ENCODE measurements at regions not wholly inside any gene's neighbourhood (a gene's known extent, or its start where the extent isn't known, plus 50 kb on each side); places are given as distances from the start of the nearest gene placed in this dataset.

- no peak for ATAC-seq (ENCODE audit: insufficient number of reproducible peaks, low FRiP score, low read depth)
- no peak for TF ChIP-seq CTCF (IDR thresholded peaks at IDR 0.05)
Observed at GRCh38 chr6:151185148-151185547, 54.6 kb upstream of the AKAP12 start.

GRCh38 chr6:151186306-151186705 is 53.5 kb upstream of the AKAP12 start:
- Histone ChIP-seq H3K4me1 (ENCODE audit: control insufficient read depth in 1 of 2, low read depth in 2 of 2) (no peaks in the 10 kb centered on the region), H3K27me3 (replicated peaks; ENCODE audit: insufficient read depth) (no peaks in the 10 kb centered on the region), H3K9me3 (no peaks in the 10 kb centered on the region), H3K4me3 (no peak overlapping the region), H3K36me3 (no peaks in the 10 kb centered on the region), H3K27ac (no peak overlapping the region)
- ATAC-seq (ENCODE audit: insufficient number of reproducible peaks, low FRiP score, low read depth) = no peak
- no peak for DNase-seq (ENCODE audit: low spot score)
- TF ChIP-seq CTCF (IDR thresholded peaks at IDR 0.05) = no peak

More at GRCh38 chr6:151185148-151185547, 54.6 kb upstream of the AKAP12 start:
- Histone ChIP-seq H3K9me3 (no peaks in the 10 kb centered on the region), H3K27ac (no peak overlapping the region), H3K27me3 (replicated peaks; ENCODE audit: insufficient read depth) (no peaks in the 10 kb centered on the region), H3K4me1 (ENCODE audit: control insufficient read depth in 1 of 2, low read depth in 2 of 2) (no peaks in the 10 kb centered on the region), H3K36me3 (no peaks in the 10 kb centered on the region), H3K4me3 (no peak overlapping the region)
- no peak for DNase-seq (ENCODE audit: low spot score)

DNA sequence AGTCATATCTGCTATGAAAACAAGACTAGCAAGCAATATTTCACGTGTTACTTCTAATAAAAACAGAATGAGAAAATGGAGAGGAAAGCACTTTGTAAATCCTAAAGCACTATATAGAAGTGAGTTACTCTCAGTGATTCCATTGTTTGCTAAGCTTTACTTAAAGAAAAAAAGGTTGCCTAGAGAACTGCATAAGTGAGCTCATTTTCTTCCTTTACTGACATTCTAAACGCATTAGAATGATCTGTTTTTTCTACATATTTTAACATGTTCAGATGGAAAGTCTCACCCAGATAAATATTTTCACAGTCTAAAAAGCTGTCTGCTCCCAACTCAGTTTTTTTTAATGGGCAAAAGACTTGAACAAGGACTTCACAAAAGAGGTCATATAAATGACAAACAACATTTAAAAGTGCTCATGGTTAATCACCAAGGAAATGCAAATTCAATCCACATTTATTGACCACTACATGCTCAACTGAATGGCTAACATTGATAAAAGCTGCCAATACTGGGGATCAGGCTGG is 52.9 kb upstream of the AKAP12 start:
- H3K9me3 ChIP-seq = no peaks in the 10 kb centered on the region
- no peak for TF ChIP-seq CTCF (IDR thresholded peaks at IDR 0.05)
- no peak overlapping the region for H3K4me3 ChIP-seq
- ATAC-seq (ENCODE audit: insufficient number of reproducible peaks, low FRiP score, low read depth) (no peak), DNase-seq (ENCODE audit: low spot score) (no peak)
- no peak overlapping the region for H3K27ac ChIP-seq
- no peaks in the 10 kb centered on the region for H3K36me3 ChIP-seq
- no peaks in the 10 kb centered on the region for H3K4me1 ChIP-seq (ENCODE audit: control insufficient read depth in 1 of 2, low read depth in 2 of 2)
- no peaks in the 10 kb centered on the region for H3K27me3 ChIP-seq (replicated peaks; ENCODE audit: insufficient read depth)
